ENCODE measurements at regions not wholly inside any gene's neighbourhood (a gene's known extent, or its start where the extent isn't known, plus 50 kb on each side); places are given as distances from the start of the nearest gene placed in this dataset.

GRCh38 chr2:173793709-173794565 is 171.2 kb downstream of the SP3 start:
- 15% methylated on average over 12 of the region's 12 CpGs for whole genome bisulfite sequencing (ENCODE audit: low lambda C conversion rate)
- in situ Hi-C loops (cut with HindIII; ENCODE audit: extremely low pct_ligation_motif_present, low pct_unique_long_range_greater_than_20kb): no loop called here
- ChIA-PET POLR2A (no interaction called here), CTCF (ENCODE audit: low intra/inter-chr PET ratio, low total read pairs) (no interaction called here)
- no peak overlapping the region for H3K9ac ChIP-seq (ENCODE audit: insufficient read depth, low read depth, low read length)
- FAIRE-seq (no peak), ATAC-seq (no peak), DNase-seq (ENCODE audit: low spot score) (no peak)
- no peaks in the 10 kb centered on the region for H4K20me1 ChIP-seq (ENCODE audit: insufficient read depth, low read length)
- H3K79me2 ChIP-seq (ENCODE audit: insufficient read depth, low read length): no peaks in the 10 kb centered on the region
- TF ChIP-seq PCBP1 (IDR thresholded peaks at IDR 0.05; ENCODE audit: borderline replicate concordance, low read depth, low read length) (no peak), ZNF703 (CRISPR knock-in tag; IDR thresholded peaks at IDR 0.05; ENCODE audit: borderline replicate concordance) (no peak), E2F1 (CRISPR knock-in tag; IDR thresholded peaks at IDR 0.05) (no peak), ZNF572 (CRISPR knock-in tag; IDR thresholded peaks at IDR 0.05) (no peak), ATF7-NPFF (CRISPR knock-in tag; IDR thresholded peaks at IDR 0.05; ENCODE audit: low read depth) (no peak), KDM5B (CRISPR knock-in tag; IDR thresholded peaks at IDR 0.05; ENCODE audit: borderline replicate concordance) (no peak), FUBP1 (CRISPR knock-in tag; IDR thresholded peaks at IDR 0.05; ENCODE audit: borderline replicate concordance) (no peak), ZBTB25 (CRISPR knock-in tag; IDR thresholded peaks at IDR 0.05) (no peak), ZNF687 (CRISPR knock-in tag; IDR thresholded peaks at IDR 0.05) (no peak), CREB3 (CRISPR knock-in tag; IDR thresholded peaks at IDR 0.05) (no peak)
- no peaks in the 10 kb centered on the region for H3K4me1 ChIP-seq (ENCODE audit: insufficient read depth, low read length)
- no TSS peak for BruUV-seq (replicated peaks)
- H3K9me3 ChIP-seq (ENCODE audit: low read length): no peaks in the 10 kb centered on the region
- intact Hi-C loops (cut with micrococcal nuclease; ENCODE audit: unreplicated experiment): no loop called here
- no peak overlapping the region for H3K27ac ChIP-seq (ENCODE audit: extremely low read length, insufficient read depth, low read length)
- no peaks in the 10 kb centered on the region for H3K36me3 ChIP-seq (replicated peaks in 1 of 2; ENCODE audit: control insufficient read depth in 1 of 2, insufficient read depth in 2 of 2, low read length in 2 of 2)
- no peak overlapping the region for H3K4me2 ChIP-seq (ENCODE audit: low read depth, low read length)
- H3K27me3 ChIP-seq (ENCODE audit: control insufficient read depth in 1 of 2, insufficient read depth in 2 of 2, low read length in 2 of 2): peaks cover 0 to 40% of the 10 kb centered on the region in 2 experiments; a peak in 3 of 5 replicates
- no peak overlapping the region for H3K4me3 ChIP-seq (replicated peaks in 1 of 3; ENCODE audit: insufficient read depth in 1 of 3, low read depth in 2 of 3, low read length in 3 of 3)
- no peak overlapping the region for H2AFZ ChIP-seq (ENCODE audit: low read length)

All from HepG2 (cell line).